DND-41 (cell line): ENCODE measurements at regions not wholly inside any gene's neighbourhood (a gene's known extent, or its start where the extent isn't known, plus 50 kb on each side); places are given as distances from the start of the nearest gene placed in this dataset.

Experiments used
- ATAC-seq: fragments of 200-7000 bp; cut with Tn5 transposase; 3 replicates; pipeline ENCODE4 v1.9.1; 2021; ENCODE audit warnings: low read depth; ENCODE audit not compliant: insufficient read depth
- DNase-seq: peaks from one replicate; pipeline ENCODE4 v3.0.0-alpha.2; 2020
- H2AFZ ChIP-seq: 2 replicates; pipeline ENCODE4 v1.6.0; 2012; ENCODE audit warnings: low read depth, low read length
- H3K27ac ChIP-seq: 2 replicates; pipeline ENCODE4 v1.5.1; 2012; ENCODE audit warnings: low read length, inconsistent platforms
- H3K27me3 ChIP-seq: fragments of 200-600 bp; sonication (generic); 2 replicates; pipeline ENCODE4 v1.6.0; 2012; ENCODE audit warnings: low read length, mild to moderate bottlenecking, inconsistent platforms; ENCODE audit not compliant: insufficient read depth, poor library complexity
- H3K36me3 ChIP-seq: 2 replicates; pipeline ENCODE4 v1.5.1; 2012; ENCODE audit warnings: low read length, inconsistent platforms; ENCODE audit not compliant: insufficient read depth
- H3K4me1 ChIP-seq: 2 replicates; pipeline ENCODE4 v1.5.1; 2012; ENCODE audit warnings: mild to moderate bottlenecking, low read length; ENCODE audit not compliant: insufficient read depth
- H3K4me2 ChIP-seq: 2 replicates; pipeline ENCODE4 v1.6.0; 2012; ENCODE audit warnings: mild to moderate bottlenecking, moderate library complexity, low read length, inconsistent platforms; ENCODE audit not compliant: insufficient read depth
- H3K4me3 ChIP-seq, 2 experiments: fragments of 200-600 bp in 1 of 2; shearing (Covaris generic) in 1 of 2; 2 replicates each; pipeline ENCODE4 v1.5.1; 2012 to 2016; ENCODE audit warnings: inconsistent platforms in 2 of 2, low read length in 2 of 2, mild to moderate bottlenecking in 2 of 2, low read depth in 1 of 2, moderate library complexity in 1 of 2
- H3K79me2 ChIP-seq: 2 replicates; pipeline ENCODE4 v1.6.0; 2012; ENCODE audit warnings: low read length, inconsistent platforms; ENCODE audit not compliant: insufficient read depth
- H3K9ac ChIP-seq: 2 replicates; pipeline ENCODE4 v1.6.0; 2012; ENCODE audit warnings: low read depth, mild to moderate bottlenecking, inconsistent platforms, low read length, moderate library complexity
- H3K9me3 ChIP-seq: 2 replicates; pipeline ENCODE4 v1.5.1; 2012; ENCODE audit warnings: low read length, moderate library complexity, mild to moderate bottlenecking, inconsistent platforms; ENCODE audit not compliant: insufficient read depth, severe bottlenecking
- H4K20me1 ChIP-seq: 2 replicates; pipeline ENCODE4 v1.6.0; 2012; ENCODE audit warnings: low read length; ENCODE audit not compliant: insufficient read depth
- CTCF ChIP-seq: IDR thresholded peaks from 2 replicates; pipeline ENCODE4 v1.5.1; 2012; ENCODE audit warnings: borderline replicate concordance, low read length, moderate library complexity, mild to moderate bottlenecking; ENCODE audit not compliant: poor library complexity, severe bottlenecking; ENCODE audit errors: extremely low read depth
- EZH2 ChIP-seq: IDR thresholded peaks from 3 replicates; pipeline ENCODE4 v1.6.1; 2012; ENCODE audit warnings: borderline replicate concordance, low read depth, mild to moderate bottlenecking, moderate library complexity, low read length, inconsistent platforms; ENCODE audit not compliant: severe bottlenecking

GRCh38 chr16:59658572-59658971 is 924.5 kb upstream of the GOT2 start:
- Histone ChIP-seq H4K20me1 (no peaks in the 10 kb centered on the region), H3K27me3 (no peaks in the 10 kb centered on the region), H3K4me2 (no peak overlapping the region), H3K27ac (no peak overlapping the region), H3K79me2 (no peaks in the 10 kb centered on the region), H3K4me3 (no peak overlapping the region), H3K9ac (no peak overlapping the region), H2AFZ (no peak overlapping the region), H3K9me3 (no peaks in the 10 kb centered on the region), H3K4me1 (no peaks in the 10 kb centered on the region), H3K36me3 (no peaks in the 10 kb centered on the region)
- DNase-seq = no peak
- TF ChIP-seq EZH2 = no peak
- no peak for TF ChIP-seq CTCF
- no peak for ATAC-seq

GRCh38 chr16:59655031-59655430 is 920.9 kb upstream of the GOT2 start:
- no peak overlapping the region for H3K27ac ChIP-seq
- no peaks in the 10 kb centered on the region for H3K79me2 ChIP-seq
- H3K4me3 ChIP-seq = no peak overlapping the region
- H3K4me1 ChIP-seq = no peaks in the 10 kb centered on the region
- H3K9me3 ChIP-seq = no peaks in the 10 kb centered on the region
- TF ChIP-seq EZH2 (no peak), CTCF (no peak)
- H4K20me1 ChIP-seq = no peaks in the 10 kb centered on the region
- no peak overlapping the region for H2AFZ ChIP-seq
- ATAC-seq (no peak), DNase-seq (no peak)
- H3K27me3 ChIP-seq = no peaks in the 10 kb centered on the region
- H3K9ac ChIP-seq = no peak overlapping the region
- no peaks in the 10 kb centered on the region for H3K36me3 ChIP-seq
- no peak overlapping the region for H3K4me2 ChIP-seq

GRCh38 chr16:59654455-59654854 is 920.3 kb upstream of the GOT2 start:
- no peak for ATAC-seq

More at GRCh38 chr16:59654455-59654854, 920.3 kb upstream of the GOT2 start:
- no peak overlapping the region for H3K9ac ChIP-seq
- no peak overlapping the region for H2AFZ ChIP-seq
- no peak for DNase-seq
- no peaks in the 10 kb centered on the region for H3K4me1 ChIP-seq
- TF ChIP-seq CTCF (no peak), EZH2 (no peak)
- no peak overlapping the region for H3K4me3 ChIP-seq
- no peak overlapping the region for H3K27ac ChIP-seq
- H3K9me3 ChIP-seq = no peaks in the 10 kb centered on the region
- H3K36me3 ChIP-seq = no peaks in the 10 kb centered on the region
- no peaks in the 10 kb centered on the region for H3K27me3 ChIP-seq
- no peaks in the 10 kb centered on the region for H3K79me2 ChIP-seq
- no peak overlapping the region for H3K4me2 ChIP-seq
- H4K20me1 ChIP-seq = no peaks in the 10 kb centered on the region
